ENCODE measurements at regions not wholly inside any gene's neighbourhood (a gene's known extent, or its start where the extent isn't known, plus 50 kb on each side); places are given as distances from the start of the nearest gene placed in this dataset.

DNA sequence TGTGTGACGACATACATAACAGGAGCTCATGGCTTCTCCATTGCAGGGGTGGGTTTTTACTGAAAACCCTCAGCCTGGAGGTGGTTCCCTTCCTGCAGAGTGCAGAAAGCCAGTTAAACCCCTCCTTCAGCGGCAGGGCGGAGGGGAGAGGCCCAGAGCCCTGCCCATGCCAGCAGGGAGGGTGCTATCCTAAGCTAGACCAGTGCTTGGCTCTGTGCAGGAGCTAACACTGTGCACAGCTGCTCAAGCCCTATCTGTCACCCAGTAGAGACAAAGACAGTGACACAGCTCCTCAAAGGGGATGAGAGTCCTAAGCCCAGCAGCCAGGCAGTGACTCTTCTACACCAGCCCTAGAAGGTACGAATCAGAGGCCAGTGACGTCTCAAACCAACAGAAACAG is 70.0 kb upstream of the ZSWIM6 start:
- TF ChIP-seq, protein P1, sequence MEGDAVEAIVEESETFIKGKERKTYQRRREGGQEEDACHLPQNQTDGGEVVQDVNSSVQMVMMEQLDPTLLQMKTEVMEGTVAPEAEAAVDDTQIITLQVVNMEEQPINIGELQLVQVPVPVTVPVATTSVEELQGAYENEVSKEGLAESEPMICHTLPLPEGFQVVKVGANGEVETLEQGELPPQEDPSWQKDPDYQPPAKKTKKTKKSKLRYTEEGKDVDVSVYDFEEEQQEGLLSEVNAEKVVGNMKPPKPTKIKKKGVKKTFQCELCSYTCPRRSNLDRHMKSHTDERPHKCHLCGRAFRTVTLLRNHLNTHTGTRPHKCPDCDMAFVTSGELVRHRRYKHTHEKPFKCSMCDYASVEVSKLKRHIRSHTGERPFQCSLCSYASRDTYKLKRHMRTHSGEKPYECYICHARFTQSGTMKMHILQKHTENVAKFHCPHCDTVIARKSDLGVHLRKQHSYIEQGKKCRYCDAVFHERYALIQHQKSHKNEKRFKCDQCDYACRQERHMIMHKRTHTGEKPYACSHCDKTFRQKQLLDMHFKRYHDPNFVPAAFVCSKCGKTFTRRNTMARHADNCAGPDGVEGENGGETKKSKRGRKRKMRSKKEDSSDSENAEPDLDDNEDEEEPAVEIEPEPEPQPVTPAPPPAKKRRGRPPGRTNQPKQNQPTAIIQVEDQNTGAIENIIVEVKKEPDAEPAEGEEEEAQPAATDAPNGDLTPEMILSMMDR (IDR thresholded peaks at IDR 0.05), result no peak
- TF ChIP-seq ZFX (IDR thresholded peaks at IDR 0.05; ENCODE audit: borderline replicate concordance), result no peak
- H3K27ac ChIP-seq, result no peak overlapping the region

DNA sequence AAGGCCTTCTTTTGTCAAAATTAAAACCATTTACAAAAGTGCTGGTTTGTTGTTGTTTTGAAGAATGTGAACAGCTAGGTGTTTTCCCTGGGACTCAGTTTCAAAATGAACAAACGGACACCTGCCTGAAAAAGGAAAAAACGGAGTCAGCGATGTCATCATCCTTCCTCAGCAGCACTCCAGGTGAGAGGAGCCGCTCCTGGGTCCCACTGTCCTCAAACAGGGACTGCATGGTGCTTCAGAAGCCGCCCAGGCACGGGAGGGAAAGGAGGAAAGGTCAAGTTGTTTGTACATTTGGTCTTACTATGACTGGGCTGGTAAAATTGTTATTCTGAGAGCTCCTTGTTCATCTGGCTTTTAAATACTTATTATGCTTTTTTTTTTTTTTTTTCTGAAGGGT is 69.0 kb upstream of the ZSWIM6 start:
- TF ChIP-seq ZFX (IDR thresholded peaks at IDR 0.05; ENCODE audit: borderline replicate concordance), result no peak
- TF ChIP-seq, protein P1 (IDR thresholded peaks at IDR 0.05), result no peak
- H3K27ac ChIP-seq, result no peak overlapping the region

DNA sequence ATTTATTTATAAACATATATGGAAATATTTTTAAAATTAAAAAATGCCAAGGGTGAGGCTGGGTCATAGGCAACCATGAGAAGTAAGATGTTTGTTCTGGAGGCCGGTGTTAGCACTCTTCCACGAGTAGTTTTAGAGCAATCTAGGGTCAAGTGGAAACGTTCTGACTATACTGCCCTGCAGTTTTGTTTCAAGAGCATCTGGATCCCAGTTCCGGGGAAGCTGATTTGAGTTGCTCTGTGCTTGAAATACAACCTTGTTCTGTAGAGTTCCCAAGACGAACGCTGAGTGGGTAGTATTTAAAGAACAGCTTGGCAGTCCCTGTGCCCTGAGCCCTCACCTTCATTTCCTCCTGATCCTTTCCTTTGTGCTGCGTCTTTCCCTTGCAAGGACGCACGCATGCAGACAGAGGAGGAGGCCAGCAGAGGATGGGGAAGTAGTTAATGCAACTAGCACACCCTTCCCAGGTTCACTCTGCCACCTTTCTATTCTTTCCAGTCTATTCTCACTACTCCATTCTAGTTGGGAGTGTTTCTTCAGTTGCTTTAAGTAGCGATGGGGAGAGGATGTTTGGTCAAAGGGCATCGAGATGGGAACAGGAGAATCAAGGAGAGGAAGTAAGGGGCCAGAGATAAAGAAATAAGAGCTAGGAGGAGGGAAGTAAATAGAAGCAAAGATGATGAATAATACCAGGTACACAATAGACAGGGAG is 68.3 kb upstream of the ZSWIM6 start:
- no peak overlapping the region for H3K27ac ChIP-seq
- no peak for TF ChIP-seq ZFX (IDR thresholded peaks at IDR 0.05; ENCODE audit: borderline replicate concordance)
- TF ChIP-seq, protein P1 (IDR thresholded peaks at IDR 0.05), result no peak

- no peak for TF ChIP-seq ZFX (IDR thresholded peaks at IDR 0.05; ENCODE audit: borderline replicate concordance)
- TF ChIP-seq, protein P1 (IDR thresholded peaks at IDR 0.05), result no peak
- no peak overlapping the region for H3K27ac ChIP-seq
Observed at GRCh38 chr5:61264273-61264661, 67.8 kb upstream of the ZSWIM6 start.

DNA sequence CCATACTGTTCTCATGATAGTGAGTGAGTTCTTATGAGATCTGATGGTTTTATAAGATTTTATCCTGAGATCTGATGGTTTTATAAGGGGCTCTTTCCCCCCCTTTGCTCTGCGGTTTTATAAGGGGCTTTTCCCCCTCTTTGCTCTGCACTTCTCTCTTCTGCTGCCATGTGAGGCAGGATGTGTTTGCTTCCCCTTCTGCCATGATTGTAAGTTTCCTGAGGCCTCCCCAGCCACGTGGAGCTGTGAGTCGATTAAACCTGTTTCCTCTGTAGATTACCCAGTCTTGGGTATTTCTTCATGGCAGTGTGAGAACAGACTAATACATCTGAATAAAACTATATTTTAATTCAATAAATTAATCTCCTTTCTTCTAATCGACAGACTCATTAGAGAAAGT is 64.9 kb upstream of the ZSWIM6 start:
- H3K27ac ChIP-seq, result no peak overlapping the region
- no peak for TF ChIP-seq ZFX (IDR thresholded peaks at IDR 0.05; ENCODE audit: borderline replicate concordance)
- TF ChIP-seq, protein P1 (IDR thresholded peaks at IDR 0.05), result no peak

DNA sequence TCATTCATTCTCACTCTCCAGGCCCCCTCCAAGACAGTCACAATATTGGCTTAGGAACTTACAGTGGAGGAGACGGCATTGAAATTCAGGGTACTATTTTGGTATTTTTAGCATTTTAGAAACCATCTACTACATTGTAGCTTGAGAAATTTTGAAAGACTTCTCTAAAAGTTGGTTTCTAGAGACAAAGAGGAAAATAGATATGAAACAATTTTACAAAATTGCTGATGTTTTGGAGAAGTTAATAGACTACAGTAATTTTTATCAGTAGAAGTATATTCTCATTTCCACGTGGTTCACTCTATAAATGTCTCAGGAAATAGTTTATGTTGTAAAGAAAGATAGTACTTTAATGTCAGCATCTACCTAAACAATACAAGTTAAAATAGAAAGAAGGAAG is 63.2 kb upstream of the ZSWIM6 start:
- TF ChIP-seq, protein P1 (IDR thresholded peaks at IDR 0.05), result no peak
- TF ChIP-seq ZFX (IDR thresholded peaks at IDR 0.05; ENCODE audit: borderline replicate concordance), result no peak
- H3K27ac ChIP-seq, result no peak overlapping the region

DNA sequence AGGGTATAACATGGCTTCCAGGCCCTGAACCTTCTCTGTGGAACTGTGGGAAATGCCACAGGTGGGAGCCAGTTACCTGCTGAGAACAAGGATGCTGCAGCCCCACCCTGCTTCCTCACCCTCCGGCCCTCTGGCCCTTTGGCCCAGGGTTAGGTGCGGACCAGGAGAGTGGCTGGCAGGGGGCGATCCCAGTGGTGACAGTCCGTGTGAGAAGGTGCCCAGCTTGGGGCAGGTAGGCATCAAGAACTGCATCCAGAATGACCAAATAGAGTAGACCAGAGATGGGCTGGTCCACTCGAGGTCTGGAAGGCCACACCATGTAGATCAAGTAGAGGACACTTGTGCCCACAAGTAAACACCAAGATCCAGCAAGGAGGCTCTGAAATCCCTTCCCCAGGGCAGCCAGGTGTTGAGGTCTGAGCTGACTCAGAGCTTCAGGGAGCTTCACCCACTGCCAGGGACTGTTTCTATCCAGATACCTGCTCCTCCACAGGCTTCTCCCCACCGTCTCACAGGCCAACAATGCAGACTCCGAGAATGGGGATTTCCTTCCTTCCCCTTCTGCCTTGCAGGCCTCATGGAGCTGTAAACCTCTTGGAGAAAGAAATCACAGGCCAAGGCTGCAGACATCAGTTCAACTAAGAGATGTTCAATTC is 61.4 kb upstream of the ZSWIM6 start:
- TF ChIP-seq ZFX (IDR thresholded peaks at IDR 0.05; ENCODE audit: borderline replicate concordance), result no peak
- TF ChIP-seq, protein P1 (IDR thresholded peaks at IDR 0.05), result no peak
- no peak overlapping the region for H3K27ac ChIP-seq

All from 22Rv1 (cell line).